K562 (cell line): ENCODE measurements at regions not wholly inside any gene's neighbourhood (a gene's known extent, or its start where the extent isn't known, plus 50 kb on each side); places are given as distances from the start of the nearest gene placed in this dataset.

ENCODE experiments used
- CBFA2T3 ChIP-seq: fragments of 450-650 bp; IDR thresholded peaks from 2 replicates; pipeline ENCODE4 v1.6.1; 2017
- PHF8 ChIP-seq: fragments of 200-600 bp; sonication (generic); IDR thresholded peaks from 2 replicates; pipeline ENCODE4 v1.6.1; 2012; ENCODE audit warnings: mixed run types, mild to moderate bottlenecking, inconsistent platforms, low read length, moderate library complexity, borderline replicate concordance
- SAFB2 ChIP-seq: fragments of 200-400 bp; formaldehyde crosslinking; IDR thresholded peaks from 2 replicates; pipeline ENCODE4 v1.6.1; 2018; ENCODE audit warnings: borderline replicate concordance, low read length, low read depth, moderate library complexity; ENCODE audit not compliant: severe bottlenecking
- SRF ChIP-seq, 2 experiments: fragments of 250-450, 450-650 bp in 1 of 2; sonication (Bioruptor Pico) in 1 of 2; sonication (generic) in 1 of 2; formaldehyde crosslinking; IDR thresholded peaks; 2 replicates each; pipeline versions ENCODE4 v1.5.0 to v1.5.1; 2020 to 2022; ENCODE audit warnings: mild to moderate bottlenecking in 1 of 2, missing genetic modification reagents in 1 of 2
- ZNF133 ChIP-seq: fragments of 250-450 bp; sonication (Bioruptor Pico); IDR thresholded peaks from 2 replicates; pipeline ENCODE4 v1.4.0; 2020; ENCODE audit warnings: mild to moderate bottlenecking
- ZNF311 ChIP-seq: fragments of 250-450 bp; sonication (Bioruptor Pico); IDR thresholded peaks from 2 replicates; pipeline ENCODE4 v1.4.0; 2020; ENCODE audit warnings: mild to moderate bottlenecking, moderate library complexity
- ZNF668 ChIP-seq: fragments of 250-450 bp; sonication (Bioruptor Pico); IDR thresholded peaks from 2 replicates; pipeline ENCODE4 v1.8.0; 2022; ENCODE audit warnings: mild to moderate bottlenecking, inconsistent platforms
- TF ChIP-seq, protein P1 (sequence below), 2 experiments: fragments of 450-650 bp; IDR thresholded peaks; 2 replicates each; pipeline ENCODE4 v1.6.1; 2018; ENCODE audit warnings: mild to moderate bottlenecking in 2 of 2, low read depth in 1 of 2; ENCODE audit not compliant: partially characterized antibody in 2 of 2
- TF ChIP-seq, protein P2 (sequence below), 2 experiments: fragments of 450-650 bp; IDR thresholded peaks; 2 replicates each; pipeline ENCODE4 v1.6.1; 2016
- TF ChIP-seq, protein P3 (sequence below): fragments of 450-650 bp; IDR thresholded peaks from 2 replicates; pipeline ENCODE4 v1.6.1; 2017; ENCODE audit warnings: antibody characterized with exemption, mild to moderate bottlenecking
- TF ChIP-seq, protein P4 (sequence below): fragments of 250-450 bp; sonication (Bioruptor Pico); IDR thresholded peaks from 2 replicates; pipeline ENCODE4 v1.4.0; 2020

DNA sequence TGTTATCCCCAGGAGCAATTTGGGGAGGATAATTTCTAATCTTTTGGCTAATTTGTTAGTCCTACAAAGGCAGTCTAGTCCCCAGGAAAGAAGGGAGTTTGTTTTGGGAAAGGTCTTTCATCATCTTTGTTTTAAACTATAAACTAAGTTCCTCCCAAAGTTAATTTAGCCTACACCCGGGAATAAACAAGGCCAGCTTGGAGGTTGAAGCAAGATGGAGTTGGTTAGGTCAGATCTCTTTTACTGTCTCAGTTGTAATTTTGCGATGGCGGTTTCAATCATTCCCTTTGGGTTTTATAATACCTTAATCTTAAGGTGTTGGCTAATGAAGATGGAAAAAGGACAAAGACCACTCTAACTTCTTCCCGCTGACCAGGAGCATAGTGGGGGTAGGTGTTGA is 166.4 kb upstream of the NAMPT start (continued):
- TF ChIP-seq, protein P1, sequence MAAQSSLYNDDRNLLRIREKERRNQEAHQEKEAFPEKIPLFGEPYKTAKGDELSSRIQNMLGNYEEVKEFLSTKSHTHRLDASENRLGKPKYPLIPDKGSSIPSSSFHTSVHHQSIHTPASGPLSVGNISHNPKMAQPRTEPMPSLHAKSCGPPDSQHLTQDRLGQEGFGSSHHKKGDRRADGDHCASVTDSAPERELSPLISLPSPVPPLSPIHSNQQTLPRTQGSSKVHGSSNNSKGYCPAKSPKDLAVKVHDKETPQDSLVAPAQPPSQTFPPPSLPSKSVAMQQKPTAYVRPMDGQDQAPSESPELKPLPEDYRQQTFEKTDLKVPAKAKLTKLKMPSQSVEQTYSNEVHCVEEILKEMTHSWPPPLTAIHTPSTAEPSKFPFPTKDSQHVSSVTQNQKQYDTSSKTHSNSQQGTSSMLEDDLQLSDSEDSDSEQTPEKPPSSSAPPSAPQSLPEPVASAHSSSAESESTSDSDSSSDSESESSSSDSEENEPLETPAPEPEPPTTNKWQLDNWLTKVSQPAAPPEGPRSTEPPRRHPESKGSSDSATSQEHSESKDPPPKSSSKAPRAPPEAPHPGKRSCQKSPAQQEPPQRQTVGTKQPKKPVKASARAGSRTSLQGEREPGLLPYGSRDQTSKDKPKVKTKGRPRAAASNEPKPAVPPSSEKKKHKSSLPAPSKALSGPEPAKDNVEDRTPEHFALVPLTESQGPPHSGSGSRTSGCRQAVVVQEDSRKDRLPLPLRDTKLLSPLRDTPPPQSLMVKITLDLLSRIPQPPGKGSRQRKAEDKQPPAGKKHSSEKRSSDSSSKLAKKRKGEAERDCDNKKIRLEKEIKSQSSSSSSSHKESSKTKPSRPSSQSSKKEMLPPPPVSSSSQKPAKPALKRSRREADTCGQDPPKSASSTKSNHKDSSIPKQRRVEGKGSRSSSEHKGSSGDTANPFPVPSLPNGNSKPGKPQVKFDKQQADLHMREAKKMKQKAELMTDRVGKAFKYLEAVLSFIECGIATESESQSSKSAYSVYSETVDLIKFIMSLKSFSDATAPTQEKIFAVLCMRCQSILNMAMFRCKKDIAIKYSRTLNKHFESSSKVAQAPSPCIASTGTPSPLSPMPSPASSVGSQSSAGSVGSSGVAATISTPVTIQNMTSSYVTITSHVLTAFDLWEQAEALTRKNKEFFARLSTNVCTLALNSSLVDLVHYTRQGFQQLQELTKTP (IDR thresholded peaks at IDR 0.05; ENCODE audit: low read depth in 1 of 2, partially characterized antibody in 2 of 2): no peak
- TF ChIP-seq, protein P2, sequence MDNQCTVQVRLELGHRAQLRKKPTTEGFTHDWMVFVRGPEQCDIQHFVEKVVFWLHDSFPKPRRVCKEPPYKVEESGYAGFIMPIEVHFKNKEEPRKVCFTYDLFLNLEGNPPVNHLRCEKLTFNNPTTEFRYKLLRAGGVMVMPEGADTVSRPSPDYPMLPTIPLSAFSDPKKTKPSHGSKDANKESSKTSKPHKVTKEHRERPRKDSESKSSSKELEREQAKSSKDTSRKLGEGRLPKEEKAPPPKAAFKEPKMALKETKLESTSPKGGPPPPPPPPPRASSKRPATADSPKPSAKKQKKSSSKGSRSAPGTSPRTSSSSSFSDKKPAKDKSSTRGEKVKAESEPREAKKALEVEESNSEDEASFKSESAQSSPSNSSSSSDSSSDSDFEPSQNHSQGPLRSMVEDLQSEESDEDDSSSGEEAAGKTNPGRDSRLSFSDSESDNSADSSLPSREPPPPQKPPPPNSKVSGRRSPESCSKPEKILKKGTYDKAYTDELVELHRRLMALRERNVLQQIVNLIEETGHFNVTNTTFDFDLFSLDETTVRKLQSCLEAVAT (IDR thresholded peaks at IDR 0.05): no peak
- no peak for TF ChIP-seq SRF (CRISPR knock-in tag; IDR thresholded peaks at IDR 0.05)
- TF ChIP-seq CBFA2T3: no peak
- TF ChIP-seq, protein P3, sequence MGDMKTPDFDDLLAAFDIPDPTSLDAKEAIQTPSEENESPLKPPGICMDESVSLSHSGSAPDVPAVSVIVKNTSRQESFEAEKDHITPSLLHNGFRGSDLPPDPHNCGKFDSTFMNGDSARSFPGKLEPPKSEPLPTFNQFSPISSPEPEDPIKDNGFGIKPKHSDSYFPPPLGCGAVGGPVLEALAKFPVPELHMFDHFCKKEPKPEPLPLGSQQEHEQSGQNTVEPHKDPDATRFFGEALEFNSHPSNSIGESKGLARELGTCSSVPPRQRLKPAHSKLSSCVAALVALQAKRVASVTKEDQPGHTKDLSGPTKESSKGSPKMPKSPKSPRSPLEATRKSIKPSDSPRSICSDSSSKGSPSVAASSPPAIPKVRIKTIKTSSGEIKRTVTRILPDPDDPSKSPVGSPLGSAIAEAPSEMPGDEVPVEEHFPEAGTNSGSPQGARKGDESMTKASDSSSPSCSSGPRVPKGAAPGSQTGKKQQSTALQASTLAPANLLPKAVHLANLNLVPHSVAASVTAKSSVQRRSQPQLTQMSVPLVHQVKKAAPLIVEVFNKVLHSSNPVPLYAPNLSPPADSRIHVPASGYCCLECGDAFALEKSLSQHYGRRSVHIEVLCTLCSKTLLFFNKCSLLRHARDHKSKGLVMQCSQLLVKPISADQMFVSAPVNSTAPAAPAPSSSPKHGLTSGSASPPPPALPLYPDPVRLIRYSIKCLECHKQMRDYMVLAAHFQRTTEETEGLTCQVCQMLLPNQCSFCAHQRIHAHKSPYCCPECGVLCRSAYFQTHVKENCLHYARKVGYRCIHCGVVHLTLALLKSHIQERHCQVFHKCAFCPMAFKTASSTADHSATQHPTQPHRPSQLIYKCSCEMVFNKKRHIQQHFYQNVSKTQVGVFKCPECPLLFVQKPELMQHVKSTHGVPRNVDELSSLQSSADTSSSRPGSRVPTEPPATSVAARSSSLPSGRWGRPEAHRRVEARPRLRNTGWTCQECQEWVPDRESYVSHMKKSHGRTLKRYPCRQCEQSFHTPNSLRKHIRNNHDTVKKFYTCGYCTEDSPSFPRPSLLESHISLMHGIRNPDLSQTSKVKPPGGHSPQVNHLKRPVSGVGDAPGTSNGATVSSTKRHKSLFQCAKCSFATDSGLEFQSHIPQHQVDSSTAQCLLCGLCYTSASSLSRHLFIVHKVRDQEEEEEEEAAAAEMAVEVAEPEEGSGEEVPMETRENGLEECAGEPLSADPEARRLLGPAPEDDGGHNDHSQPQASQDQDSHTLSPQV: peak; percentile 86
- TF ChIP-seq SAFB2: no peak
- TF ChIP-seq ZNF311 (CRISPR knock-in tag): no peak
- TF ChIP-seq ZNF668 (CRISPR knock-in tag): no peak
- no peak for TF ChIP-seq PHF8
- TF ChIP-seq ZNF133 (CRISPR knock-in tag): no peak
- TF ChIP-seq, protein P4, sequence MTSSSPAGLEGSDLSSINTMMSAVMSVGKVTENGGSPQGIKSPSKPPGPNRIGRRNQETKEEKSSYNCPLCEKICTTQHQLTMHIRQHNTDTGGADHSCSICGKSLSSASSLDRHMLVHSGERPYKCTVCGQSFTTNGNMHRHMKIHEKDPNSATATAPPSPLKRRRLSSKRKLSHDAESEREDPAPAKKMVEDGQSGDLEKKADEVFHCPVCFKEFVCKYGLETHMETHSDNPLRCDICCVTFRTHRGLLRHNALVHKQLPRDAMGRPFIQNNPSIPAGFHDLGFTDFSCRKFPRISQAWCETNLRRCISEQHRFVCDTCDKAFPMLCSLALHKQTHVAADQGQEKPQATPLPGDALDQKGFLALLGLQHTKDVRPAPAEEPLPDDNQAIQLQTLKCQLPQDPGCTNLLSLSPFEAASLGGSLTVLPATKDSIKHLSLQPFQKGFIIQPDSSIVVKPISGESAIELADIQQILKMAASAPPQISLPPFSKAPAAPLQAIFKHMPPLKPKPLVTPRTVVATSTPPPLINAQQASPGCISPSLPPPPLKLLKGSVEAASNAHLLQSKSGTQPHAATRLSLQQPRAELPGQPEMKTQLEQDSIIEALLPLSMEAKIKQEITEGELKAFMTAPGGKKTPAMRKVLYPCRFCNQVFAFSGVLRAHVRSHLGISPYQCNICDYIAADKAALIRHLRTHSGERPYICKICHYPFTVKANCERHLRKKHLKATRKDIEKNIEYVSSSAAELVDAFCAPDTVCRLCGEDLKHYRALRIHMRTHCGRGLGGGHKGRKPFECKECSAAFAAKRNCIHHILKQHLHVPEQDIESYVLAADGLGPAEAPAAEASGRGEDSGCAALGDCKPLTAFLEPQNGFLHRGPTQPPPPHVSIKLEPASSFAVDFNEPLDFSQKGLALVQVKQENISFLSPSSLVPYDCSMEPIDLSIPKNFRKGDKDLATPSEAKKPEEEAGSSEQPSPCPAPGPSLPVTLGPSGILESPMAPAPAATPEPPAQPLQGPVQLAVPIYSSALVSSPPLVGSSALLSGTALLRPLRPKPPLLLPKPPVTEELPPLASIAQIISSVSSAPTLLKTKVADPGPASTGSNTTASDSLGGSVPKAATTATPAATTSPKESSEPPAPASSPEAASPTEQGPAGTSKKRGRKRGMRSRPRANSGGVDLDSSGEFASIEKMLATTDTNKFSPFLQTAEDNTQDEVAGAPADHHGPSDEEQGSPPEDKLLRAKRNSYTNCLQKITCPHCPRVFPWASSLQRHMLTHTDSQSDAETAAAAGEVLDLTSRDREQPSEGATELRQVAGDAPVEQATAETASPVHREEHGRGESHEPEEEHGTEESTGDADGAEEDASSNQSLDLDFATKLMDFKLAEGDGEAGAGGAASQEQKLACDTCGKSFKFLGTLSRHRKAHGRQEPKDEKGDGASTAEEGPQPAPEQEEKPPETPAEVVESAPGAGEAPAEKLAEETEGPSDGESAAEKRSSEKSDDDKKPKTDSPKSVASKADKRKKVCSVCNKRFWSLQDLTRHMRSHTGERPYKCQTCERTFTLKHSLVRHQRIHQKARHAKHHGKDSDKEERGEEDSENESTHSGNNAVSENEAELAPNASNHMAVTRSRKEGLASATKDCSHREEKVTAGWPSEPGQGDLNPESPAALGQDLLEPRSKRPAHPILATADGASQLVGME: no peak
